GM21381 (cell line): ENCODE measurements at regions not wholly inside any gene's neighbourhood (a gene's known extent, or its start where the extent isn't known, plus 50 kb on each side); places are given as distances from the start of the nearest gene placed in this dataset.

Source experiments
- ATAC-seq: cut with Tn5 transposase; IDR thresholded peaks from one replicate; pipeline ENCODE4 v1.9.1; 2021; ENCODE audit warnings: mild to moderate bottlenecking, moderate library complexity; ENCODE audit not compliant: unreplicated experiment

DNA sequence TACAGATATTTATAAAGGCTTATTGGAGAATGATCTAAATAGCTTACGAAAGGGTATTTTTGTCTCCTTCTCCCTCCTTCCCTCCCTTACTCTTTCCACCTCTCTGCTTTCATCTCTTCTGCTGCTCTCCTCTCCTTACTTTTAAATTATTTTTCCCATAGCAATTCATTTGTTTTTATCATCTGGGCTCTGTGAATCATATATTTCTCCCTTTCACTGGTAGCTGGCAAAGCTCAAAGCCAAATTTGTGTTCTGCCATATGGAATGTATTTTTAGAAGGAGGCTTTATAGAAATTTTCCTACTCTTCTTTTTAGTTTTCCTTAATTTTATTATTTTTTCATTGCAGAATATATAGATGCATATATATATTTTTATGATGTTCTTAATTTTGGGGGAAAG lies 385.8 kb downstream of the C3orf38 start:
- ATAC-seq: no peak

- no peak for ATAC-seq
These were observed 393.2 kb downstream of the C3orf38 start for GRCh38 chr3:88542916-88543315.

GRCh38 chr3:88572450-88572849 lies 422.7 kb downstream of the C3orf38 start:
- no peak for ATAC-seq

DNA sequence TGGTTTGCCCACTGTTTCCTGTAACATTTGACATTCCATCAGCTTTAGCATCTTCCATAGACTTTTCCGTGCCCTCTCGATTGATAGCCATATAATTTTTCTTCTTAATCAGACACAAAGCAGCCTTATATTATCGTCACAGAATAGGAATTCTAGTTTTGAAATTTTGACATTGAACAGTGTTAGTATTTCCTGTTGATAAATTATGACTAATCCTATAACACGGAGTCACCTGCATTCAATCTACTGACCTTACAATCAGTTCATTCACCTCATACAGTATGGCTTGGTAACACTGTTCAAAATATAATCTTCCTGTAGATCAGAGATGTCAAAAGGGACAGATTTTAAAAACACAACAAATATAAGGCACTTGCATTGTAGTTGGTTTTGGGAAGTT lies 423.7 kb downstream of the C3orf38 start:
- no peak for ATAC-seq

- no peak for ATAC-seq
These were observed 424.4 kb downstream of the C3orf38 start for GRCh38 chr3:88574146-88574545.

DNA sequence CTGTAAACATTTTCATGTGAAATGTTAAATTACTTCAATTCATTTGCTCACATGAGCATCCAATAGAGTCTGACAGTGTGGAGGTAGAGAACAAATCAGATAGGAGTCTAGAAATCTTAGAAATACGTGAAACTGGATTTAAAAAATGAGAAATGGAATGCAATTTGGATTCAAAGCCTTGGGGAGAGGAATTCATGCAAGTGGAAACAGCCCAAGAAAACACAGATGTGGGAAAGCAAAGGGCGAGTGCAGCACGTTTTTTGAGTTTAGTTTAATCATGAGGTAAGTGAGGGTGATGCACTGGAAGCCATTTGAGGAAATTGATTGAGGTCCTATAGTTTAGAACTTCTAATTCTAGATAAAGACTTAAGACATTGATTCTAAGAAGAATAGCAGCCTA lies 434.7 kb downstream of the C3orf38 start:
- no peak for ATAC-seq

- ATAC-seq: no peak
These were observed 436.4 kb downstream of the C3orf38 start for GRCh38 chr3:88586121-88586640.

DNA sequence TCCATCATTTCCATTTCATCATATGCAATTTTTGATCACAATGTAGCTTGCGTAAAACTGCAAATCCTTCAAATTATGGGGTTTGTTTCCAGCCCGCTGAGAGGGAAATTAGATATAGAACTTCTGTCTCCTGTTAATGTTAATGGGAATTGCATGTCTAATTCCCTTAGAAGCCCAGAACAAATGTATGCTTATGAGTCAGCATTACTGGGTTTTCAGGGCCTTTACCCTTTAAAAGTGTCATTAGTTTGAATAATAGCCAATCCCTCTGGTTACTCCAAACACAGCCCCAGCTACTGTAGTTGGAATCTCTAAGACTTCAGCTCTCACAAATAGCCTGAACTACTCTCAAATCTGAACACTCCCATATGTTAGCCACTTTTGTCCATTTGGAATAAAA lies 439.4 kb downstream of the C3orf38 start:
- no peak for ATAC-seq

GRCh38 chr3:88595026-88595425 lies 445.3 kb downstream of the C3orf38 start:
- ATAC-seq: no peak

- no peak for ATAC-seq
These were observed 446.7 kb downstream of the C3orf38 start for GRCh38 chr3:88596451-88596850.

- no peak for ATAC-seq
These were observed 461.1 kb downstream of the C3orf38 start for GRCh38 chr3:88610820-88611219.

GRCh38 chr3:88611826-88612326 lies 462.1 kb downstream of the C3orf38 start:
- no peak for ATAC-seq

DNA sequence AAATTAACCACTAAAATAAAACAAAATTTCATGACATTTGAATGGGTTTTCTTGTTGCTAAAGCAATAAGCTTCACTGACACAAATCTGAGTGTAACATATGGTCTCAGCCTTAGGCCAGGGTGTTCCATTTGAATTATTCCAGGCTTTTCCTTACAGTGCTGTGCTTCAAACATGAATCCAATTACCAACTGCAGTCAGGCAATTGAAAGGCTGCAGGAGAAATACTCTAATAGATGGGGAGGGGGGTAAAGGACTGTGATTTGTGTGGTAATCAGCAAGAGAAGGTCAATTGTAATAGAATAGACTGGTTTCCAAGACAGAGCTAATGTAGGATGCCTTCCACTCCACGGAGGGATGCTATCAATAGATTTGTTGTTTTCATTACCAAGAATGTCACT lies 466.7 kb downstream of the C3orf38 start:
- ATAC-seq: no peak

- no peak for ATAC-seq
These were observed 467.5 kb downstream of the C3orf38 start for GRCh38 chr3:88617283-88617682.

DNA sequence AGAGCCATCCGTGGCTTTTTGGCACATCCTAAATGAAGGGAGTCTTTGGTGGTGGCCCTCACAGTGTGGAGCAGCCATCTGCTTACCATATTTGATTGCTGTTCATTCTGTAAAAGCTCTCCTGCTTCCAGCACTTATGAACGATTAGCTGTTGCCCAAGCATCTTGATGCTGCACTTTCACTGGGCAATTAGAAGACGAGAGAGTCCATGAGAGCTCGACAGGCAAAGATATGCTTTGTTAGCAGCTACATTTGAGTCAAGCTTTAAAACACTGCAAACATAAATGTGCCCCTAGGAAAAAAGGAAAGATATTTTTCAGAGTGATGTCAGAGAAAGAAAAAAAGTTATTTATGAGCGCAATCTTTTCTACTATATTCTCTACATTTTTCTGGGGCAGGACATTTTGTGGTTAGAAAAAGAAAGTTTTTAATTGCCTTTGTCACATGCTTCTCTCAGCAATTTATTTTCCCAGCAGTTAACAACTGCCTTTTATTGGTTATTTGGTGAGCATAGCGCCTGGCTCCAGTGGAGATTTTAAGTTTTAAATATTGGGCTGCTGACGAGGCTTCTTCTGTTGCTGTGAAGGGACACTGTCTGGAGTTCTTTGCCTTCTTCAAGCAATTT lies 468.4 kb downstream of the C3orf38 start:
- ATAC-seq: no peak

- no peak for ATAC-seq
These were observed 471.8 kb downstream of the C3orf38 start for GRCh38 chr3:88621586-88621985.

- no peak for ATAC-seq
These were observed 473.9 kb downstream of the C3orf38 start for GRCh38 chr3:88623709-88624108.

DNA sequence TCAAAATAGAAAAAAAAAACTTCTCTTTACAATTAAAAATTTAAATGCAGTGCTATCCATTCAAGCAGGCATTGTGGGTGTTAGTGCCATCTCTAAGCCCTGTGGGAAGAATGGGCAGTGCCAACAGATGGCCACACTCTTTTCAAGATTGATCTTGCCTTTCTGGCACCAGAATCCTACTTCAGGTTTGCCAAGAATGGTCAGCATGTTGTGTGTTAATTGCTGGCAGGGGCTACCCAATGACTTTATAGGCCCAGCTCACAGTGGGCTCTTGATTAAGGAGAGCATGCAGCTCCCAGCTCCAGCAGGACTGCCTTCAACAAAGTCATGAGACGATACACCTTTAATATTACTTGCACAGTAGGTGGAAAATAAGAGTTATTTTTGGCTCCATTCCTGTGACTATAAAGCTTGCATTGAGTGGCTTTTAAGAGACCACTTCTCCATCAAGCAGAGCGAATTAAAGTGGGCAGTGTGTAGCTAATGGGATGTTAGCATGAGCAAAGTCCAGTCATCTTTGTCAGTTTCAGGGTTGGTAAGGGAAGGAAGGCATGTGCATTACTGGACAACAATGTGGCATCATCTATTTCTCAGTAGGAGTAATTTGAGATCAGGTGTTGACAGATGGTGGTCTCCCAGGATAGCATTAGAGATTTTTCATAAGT lies 476.8 kb downstream of the C3orf38 start:
- ATAC-seq: no peak

GRCh38 chr3:88628901-88629300 lies 478.5 kb upstream of the EPHA3 start:
- no peak for ATAC-seq

GRCh38 chr3:88632226-88632625 lies 475.2 kb upstream of the EPHA3 start:
- ATAC-seq: no peak

GRCh38 chr3:88640581-88640980 lies 466.8 kb upstream of the EPHA3 start:
- ATAC-seq: no peak

DNA sequence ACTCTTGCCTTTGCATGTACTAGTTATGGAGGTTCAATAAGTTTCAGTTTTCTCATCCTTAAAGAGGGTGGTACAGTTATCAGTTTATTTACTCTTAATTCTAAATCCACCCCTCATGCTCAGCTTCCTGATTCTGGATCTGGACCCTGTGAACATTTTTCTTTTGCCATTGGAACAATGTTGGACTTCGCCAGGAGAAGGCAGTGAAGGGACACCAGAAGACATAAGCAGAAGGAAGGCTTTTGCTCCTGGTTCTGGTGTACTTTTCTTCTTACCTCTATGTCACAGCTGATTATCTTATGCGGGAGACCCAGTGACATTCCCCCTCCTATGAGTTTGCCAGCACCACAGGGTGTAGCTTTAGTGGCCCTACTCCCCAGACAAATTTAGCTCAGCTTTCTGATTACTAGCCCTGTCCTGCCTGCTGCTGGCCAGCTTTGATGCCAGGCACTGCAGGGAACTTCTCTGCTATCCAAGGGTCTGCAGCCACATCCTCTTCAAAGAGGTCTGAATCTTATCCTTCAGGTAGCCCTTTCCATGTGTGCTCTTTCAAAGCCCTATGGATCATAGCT lies 466.3 kb upstream of the EPHA3 start:
- no peak for ATAC-seq
